GM23338 (cell line): ENCODE measurements at regions not wholly inside any gene's neighbourhood (a gene's known extent, or its start where the extent isn't known, plus 50 kb on each side); places are given as distances from the start of the nearest gene placed in this dataset.

Experiments used
- ATAC-seq: fragments of 200-7000 bp; cut with Tn5 transposase; 3 replicates; pipeline ENCODE4 v1.9.1; 2020
- DNase-seq: peaks from one replicate; pipeline ENCODE4 v3.0.0-alpha.2; 2015; ENCODE audit warnings: low spot score
- H2AFZ ChIP-seq: fragments of 200-600 bp; sonication (generic); 2 replicates; pipeline ENCODE4 v1.8.0; 2016; ENCODE audit warnings: antibody characterized with exemption, mild to moderate bottlenecking, moderate library complexity
- H3F3A ChIP-seq: fragments of 200-600 bp; sonication (generic); replicated peaks from 2 replicates; pipeline ENCODE4 v1.8.0; 2017; ENCODE audit warnings: antibody characterized with exemption, mixed run types, low read depth
- H3K27ac ChIP-seq: fragments of 200-600 bp; sonication (generic); 2 replicates; pipeline ENCODE4 v1.6.1; 2016; ENCODE audit warnings: low read depth
- H3K27me3 ChIP-seq: fragments of 200-600 bp; sonication (generic); 2 replicates; pipeline ENCODE4 v1.8.0; 2016; ENCODE audit warnings: mild to moderate bottlenecking, mixed run types, moderate library complexity; ENCODE audit not compliant: insufficient read depth
- H3K36me3 ChIP-seq: fragments of 200-600 bp; sonication (generic); 2 replicates; pipeline ENCODE4 v1.8.0; 2016; ENCODE audit warnings: mild to moderate bottlenecking; ENCODE audit not compliant: insufficient read depth
- H3K4me1 ChIP-seq: fragments of 200-600 bp; sonication (generic); 2 replicates; pipeline ENCODE4 v1.8.0; 2016; ENCODE audit warnings: mild to moderate bottlenecking, moderate library complexity; ENCODE audit not compliant: insufficient read depth
- H3K4me2 ChIP-seq: fragments of 200-600 bp; sonication (generic); 2 replicates; pipeline ENCODE4 v1.7.1; 2017; ENCODE audit warnings: mixed run types
- H3K4me3 ChIP-seq: fragments of 200-600 bp; sonication (generic); 2 replicates; pipeline ENCODE4 v1.6.1; 2016; ENCODE audit warnings: mixed run types
- H3K79me2 ChIP-seq: fragments of 200-600 bp; sonication (generic); replicated peaks from 2 replicates; pipeline ENCODE4 v1.8.0; 2017; ENCODE audit warnings: mild to moderate bottlenecking; ENCODE audit not compliant: insufficient read depth
- H3K9me2 ChIP-seq: fragments of 200-600 bp; sonication (generic); 2 replicates; pipeline ENCODE4 v1.8.0; 2017; ENCODE audit not compliant: insufficient read depth
- H4K20me1 ChIP-seq: fragments of 200-600 bp; sonication (generic); replicated peaks from 2 replicates; pipeline ENCODE4 v1.8.0; 2017; ENCODE audit warnings: mild to moderate bottlenecking; ENCODE audit not compliant: insufficient read depth
- H3K27ac Mint-ChIP-seq: 2 replicates; pipeline ENCODE4 v1.8.0; 2020; ENCODE audit warnings: inconsistent platforms, mild to moderate bottlenecking, moderate library complexity, mixed read lengths
- H3K27me3 Mint-ChIP-seq: 3 replicates; pipeline ENCODE4 v1.8.0; 2022; ENCODE audit warnings: low read depth, mild to moderate bottlenecking, moderate library complexity, mixed read lengths, inconsistent platforms; ENCODE audit not compliant: insufficient read depth, poor library complexity
- H3K36me3 Mint-ChIP-seq: 3 replicates; pipeline ENCODE4 v1.8.0; 2021; ENCODE audit warnings: low read depth, mild to moderate bottlenecking, inconsistent platforms, moderate library complexity, mixed read lengths
- H3K4me1 Mint-ChIP-seq: 3 replicates; pipeline ENCODE4 v1.8.0; 2020; ENCODE audit warnings: mild to moderate bottlenecking, inconsistent platforms, mixed read lengths
- H3K4me3 Mint-ChIP-seq: 3 replicates; pipeline ENCODE4 v1.8.0; 2021; ENCODE audit warnings: moderate library complexity, mild to moderate bottlenecking, inconsistent platforms, mixed read lengths
- H3K9me3 Mint-ChIP-seq: 3 replicates; pipeline ENCODE4 v1.8.0; 2020; ENCODE audit warnings: moderate library complexity, mild to moderate bottlenecking, inconsistent platforms, mixed read lengths
- CREB1 ChIP-seq: fragments of 250-450 bp; sonication (Bioruptor Pico); IDR thresholded peaks from 2 replicates; pipeline ENCODE4 v1.5.0; 2020; ENCODE audit warnings: low read depth, mild to moderate bottlenecking, moderate library complexity
- EZH2 ChIP-seq: fragments of 200-600 bp; sonication (generic); IDR thresholded peaks from one replicate; pipeline ENCODE4 v1.8.0; 2017; ENCODE audit warnings: antibody characterized with exemption, mild to moderate bottlenecking, low read depth; ENCODE audit not compliant: unreplicated experiment
- EZH2phosphoT487 ChIP-seq: fragments of 200-600 bp; sonication (generic); IDR thresholded peaks from one replicate; pipeline ENCODE4 v1.8.1; 2018; ENCODE audit warnings: antibody characterized with exemption; ENCODE audit not compliant: unreplicated experiment
- JUNB ChIP-seq: IDR thresholded peaks from one replicate; pipeline ENCODE4 v1.6.1; 2016; ENCODE audit warnings: antibody characterized with exemption; ENCODE audit not compliant: unreplicated experiment
- NANOG ChIP-seq: IDR thresholded peaks from 2 replicates; pipeline ENCODE4 v1.6.1; 2016; ENCODE audit warnings: antibody characterized with exemption, borderline replicate concordance
- POLR2AphosphoS5 ChIP-seq: IDR thresholded peaks from 2 replicates; pipeline ENCODE4 v1.6.1; 2016; ENCODE audit warnings: antibody characterized with exemption, low read depth
- STAT1 ChIP-seq: IDR thresholded peaks from one replicate; pipeline ENCODE4 v1.6.1; 2016; ENCODE audit warnings: antibody characterized with exemption; ENCODE audit not compliant: unreplicated experiment
- ZNF114 ChIP-seq: fragments of 250-450 bp; sonication (Bioruptor Pico); IDR thresholded peaks from 2 replicates; pipeline ENCODE4 v1.5.0; 2020; ENCODE audit warnings: mild to moderate bottlenecking, moderate library complexity
- ZNF331 ChIP-seq: fragments of 250-450 bp; sonication (Bioruptor Pico); IDR thresholded peaks from 2 replicates; pipeline ENCODE4 v1.5.0; 2020; ENCODE audit warnings: low read depth, mild to moderate bottlenecking, moderate library complexity
- TF ChIP-seq, protein P1 (sequence below), 2 experiments: fragments of 200-600 bp in 1 of 2; sonication (generic) in 1 of 2; conservative IDR thresholded peaks; 2 replicates each; pipeline versions ENCODE4 v1.5.1 to v1.6.1; 2016 to 2017; ENCODE audit warnings: antibody characterized with exemption in 2 of 2, low read depth in 2 of 2, mild to moderate bottlenecking in 2 of 2, moderate library complexity in 1 of 2
- TF ChIP-seq, protein P2 (sequence below): fragments of 250-450 bp; sonication (Bioruptor Pico); IDR thresholded peaks from 2 replicates; pipeline ENCODE4 v1.5.0; 2020; ENCODE audit warnings: mild to moderate bottlenecking, moderate library complexity
- TF ChIP-seq, protein P3 (sequence below): IDR thresholded peaks from one replicate; pipeline ENCODE4 v1.6.1; 2018; ENCODE audit warnings: antibody characterized with exemption; ENCODE audit not compliant: unreplicated experiment
- TF ChIP-seq, protein P4 (sequence below): IDR thresholded peaks from 2 replicates; pipeline ENCODE4 v1.6.1; 2016; ENCODE audit warnings: antibody characterized with exemption

DNA sequence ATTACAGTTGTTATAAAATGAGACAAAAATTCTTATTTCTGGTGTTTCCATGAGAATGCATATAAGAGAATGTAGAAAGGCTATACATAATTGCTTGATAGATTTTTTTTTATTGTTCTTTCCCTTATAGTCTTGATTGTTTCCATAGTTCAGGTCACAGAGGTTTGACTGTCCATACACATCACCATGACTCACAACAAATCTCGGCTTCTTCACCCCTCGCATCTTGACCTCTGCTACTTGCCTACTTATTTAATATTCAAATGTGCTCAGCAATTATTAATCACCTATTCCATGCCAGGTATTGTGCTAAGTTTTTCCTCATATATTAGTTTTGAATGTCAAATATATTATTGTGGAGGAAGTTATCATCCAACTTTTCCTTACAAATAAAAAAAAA is 789.6 kb downstream of the RNF144A start:
- Histone ChIP-seq H3K79me2 (no peaks in the 10 kb centered on the region), H3F3A (peaks cover 5% of the 10 kb centered on the region; the same call in 1 of the 2 replicates), H3K27me3 (no peaks in the 10 kb centered on the region), H3K36me3 (no peaks in the 10 kb centered on the region), H3K4me3 (no peak overlapping the region), H3K4me2 (no peak overlapping the region), H3K4me1 (peaks cover 41% of the 10 kb centered on the region), H3K27ac (no peak overlapping the region), H2AFZ (no peak overlapping the region), H4K20me1 (no peaks in the 10 kb centered on the region), H3K9me2 (peaks cover 27% of the 10 kb centered on the region)
- Mint-ChIP-seq H3K36me3 (peaks cover 8% of the 10 kb centered on the region), H3K4me3 (no peak overlapping the region), H3K27me3 (peaks cover 9% of the 10 kb centered on the region), H3K9me3 (peaks cover 8% of the 10 kb centered on the region; the same call in 2 of the 3 replicates), H3K4me1 (peaks cover 35% of the 10 kb centered on the region), H3K27ac (no peak overlapping the region)
- ATAC-seq (no peak), DNase-seq (no peak)
- TF ChIP-seq STAT1, result no peak
- no peak for TF ChIP-seq ZNF114 (CRISPR knock-in tag)
- TF ChIP-seq JUNB, result no peak
- no peak for TF ChIP-seq ZNF331 (CRISPR knock-in tag)
- no peak for TF ChIP-seq EZH2phosphoT487
- TF ChIP-seq, protein P1, sequence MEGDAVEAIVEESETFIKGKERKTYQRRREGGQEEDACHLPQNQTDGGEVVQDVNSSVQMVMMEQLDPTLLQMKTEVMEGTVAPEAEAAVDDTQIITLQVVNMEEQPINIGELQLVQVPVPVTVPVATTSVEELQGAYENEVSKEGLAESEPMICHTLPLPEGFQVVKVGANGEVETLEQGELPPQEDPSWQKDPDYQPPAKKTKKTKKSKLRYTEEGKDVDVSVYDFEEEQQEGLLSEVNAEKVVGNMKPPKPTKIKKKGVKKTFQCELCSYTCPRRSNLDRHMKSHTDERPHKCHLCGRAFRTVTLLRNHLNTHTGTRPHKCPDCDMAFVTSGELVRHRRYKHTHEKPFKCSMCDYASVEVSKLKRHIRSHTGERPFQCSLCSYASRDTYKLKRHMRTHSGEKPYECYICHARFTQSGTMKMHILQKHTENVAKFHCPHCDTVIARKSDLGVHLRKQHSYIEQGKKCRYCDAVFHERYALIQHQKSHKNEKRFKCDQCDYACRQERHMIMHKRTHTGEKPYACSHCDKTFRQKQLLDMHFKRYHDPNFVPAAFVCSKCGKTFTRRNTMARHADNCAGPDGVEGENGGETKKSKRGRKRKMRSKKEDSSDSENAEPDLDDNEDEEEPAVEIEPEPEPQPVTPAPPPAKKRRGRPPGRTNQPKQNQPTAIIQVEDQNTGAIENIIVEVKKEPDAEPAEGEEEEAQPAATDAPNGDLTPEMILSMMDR (conservative IDR thresholded peaks at IDR 0.05; ENCODE audit: low read depth in 2 of 2), result no peak
- TF ChIP-seq NANOG, result no peak
- TF ChIP-seq, protein P2, sequence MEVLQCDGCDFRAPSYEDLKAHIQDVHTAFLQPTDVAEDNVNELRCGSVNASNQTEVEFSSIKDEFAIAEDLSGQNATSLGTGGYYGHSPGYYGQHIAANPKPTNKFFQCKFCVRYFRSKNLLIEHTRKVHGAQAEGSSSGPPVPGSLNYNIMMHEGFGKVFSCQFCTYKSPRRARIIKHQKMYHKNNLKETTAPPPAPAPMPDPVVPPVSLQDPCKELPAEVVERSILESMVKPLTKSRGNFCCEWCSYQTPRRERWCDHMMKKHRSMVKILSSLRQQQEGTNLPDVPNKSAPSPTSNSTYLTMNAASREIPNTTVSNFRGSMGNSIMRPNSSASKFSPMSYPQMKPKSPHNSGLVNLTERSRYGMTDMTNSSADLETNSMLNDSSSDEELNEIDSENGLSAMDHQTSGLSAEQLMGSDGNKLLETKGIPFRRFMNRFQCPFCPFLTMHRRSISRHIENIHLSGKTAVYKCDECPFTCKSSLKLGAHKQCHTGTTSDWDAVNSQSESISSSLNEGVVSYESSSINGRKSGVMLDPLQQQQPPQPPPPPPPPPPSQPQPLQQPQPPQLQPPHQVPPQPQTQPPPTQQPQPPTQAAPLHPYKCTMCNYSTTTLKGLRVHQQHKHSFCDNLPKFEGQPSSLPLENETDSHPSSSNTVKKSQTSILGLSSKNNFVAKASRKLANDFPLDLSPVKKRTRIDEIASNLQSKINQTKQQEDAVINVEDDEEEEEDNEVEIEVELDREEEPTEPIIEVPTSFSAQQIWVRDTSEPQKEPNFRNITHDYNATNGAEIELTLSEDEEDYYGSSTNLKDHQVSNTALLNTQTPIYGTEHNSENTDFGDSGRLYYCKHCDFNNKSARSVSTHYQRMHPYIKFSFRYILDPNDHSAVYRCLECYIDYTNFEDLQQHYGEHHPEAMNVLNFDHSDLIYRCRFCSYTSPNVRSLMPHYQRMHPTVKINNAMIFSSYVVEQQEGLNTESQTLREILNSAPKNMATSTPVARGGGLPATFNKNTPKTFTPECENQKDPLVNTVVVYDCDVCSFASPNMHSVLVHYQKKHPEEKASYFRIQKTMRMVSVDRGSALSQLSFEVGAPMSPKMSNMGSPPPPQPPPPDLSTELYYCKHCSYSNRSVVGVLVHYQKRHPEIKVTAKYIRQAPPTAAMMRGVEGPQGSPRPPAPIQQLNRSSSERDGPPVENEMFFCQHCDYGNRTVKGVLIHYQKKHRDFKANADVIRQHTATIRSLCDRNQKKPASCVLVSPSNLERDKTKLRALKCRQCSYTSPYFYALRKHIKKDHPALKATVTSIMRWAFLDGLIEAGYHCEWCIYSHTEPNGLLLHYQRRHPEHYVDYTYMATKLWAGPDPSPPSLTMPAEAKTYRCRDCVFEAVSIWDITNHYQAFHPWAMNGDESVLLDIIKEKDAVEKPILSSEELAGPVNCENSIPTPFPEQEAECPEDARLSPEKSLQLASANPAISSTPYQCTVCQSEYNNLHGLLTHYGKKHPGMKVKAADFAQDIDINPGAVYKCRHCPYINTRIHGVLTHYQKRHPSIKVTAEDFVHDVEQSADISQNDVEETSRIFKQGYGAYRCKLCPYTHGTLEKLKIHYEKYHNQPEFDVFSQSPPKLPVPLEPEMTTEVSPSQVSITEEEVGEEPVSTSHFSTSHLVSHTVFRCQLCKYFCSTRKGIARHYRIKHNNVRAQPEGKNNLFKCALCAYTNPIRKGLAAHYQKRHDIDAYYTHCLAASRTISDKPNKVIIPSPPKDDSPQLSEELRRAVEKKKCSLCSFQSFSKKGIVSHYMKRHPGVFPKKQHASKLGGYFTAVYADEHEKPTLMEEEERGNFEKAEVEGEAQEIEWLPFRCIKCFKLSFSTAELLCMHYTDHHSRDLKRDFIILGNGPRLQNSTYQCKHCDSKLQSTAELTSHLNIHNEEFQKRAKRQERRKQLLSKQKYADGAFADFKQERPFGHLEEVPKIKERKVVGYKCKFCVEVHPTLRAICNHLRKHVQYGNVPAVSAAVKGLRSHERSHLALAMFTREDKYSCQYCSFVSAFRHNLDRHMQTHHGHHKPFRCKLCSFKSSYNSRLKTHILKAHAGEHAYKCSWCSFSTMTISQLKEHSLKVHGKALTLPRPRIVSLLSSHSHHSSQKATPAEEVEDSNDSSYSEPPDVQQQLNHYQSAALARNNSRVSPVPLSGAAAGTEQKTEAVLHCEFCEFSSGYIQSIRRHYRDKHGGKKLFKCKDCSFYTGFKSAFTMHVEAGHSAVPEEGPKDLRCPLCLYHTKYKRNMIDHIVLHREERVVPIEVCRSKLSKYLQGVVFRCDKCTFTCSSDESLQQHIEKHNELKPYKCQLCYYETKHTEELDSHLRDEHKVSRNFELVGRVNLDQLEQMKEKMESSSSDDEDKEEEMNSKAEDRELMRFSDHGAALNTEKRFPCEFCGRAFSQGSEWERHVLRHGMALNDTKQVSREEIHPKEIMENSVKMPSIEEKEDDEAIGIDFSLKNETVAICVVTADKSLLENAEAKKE, result no peak
- no peak for TF ChIP-seq CREB1 (CRISPR knock-in tag)
- TF ChIP-seq EZH2, result no peak
- TF ChIP-seq, protein P3, sequence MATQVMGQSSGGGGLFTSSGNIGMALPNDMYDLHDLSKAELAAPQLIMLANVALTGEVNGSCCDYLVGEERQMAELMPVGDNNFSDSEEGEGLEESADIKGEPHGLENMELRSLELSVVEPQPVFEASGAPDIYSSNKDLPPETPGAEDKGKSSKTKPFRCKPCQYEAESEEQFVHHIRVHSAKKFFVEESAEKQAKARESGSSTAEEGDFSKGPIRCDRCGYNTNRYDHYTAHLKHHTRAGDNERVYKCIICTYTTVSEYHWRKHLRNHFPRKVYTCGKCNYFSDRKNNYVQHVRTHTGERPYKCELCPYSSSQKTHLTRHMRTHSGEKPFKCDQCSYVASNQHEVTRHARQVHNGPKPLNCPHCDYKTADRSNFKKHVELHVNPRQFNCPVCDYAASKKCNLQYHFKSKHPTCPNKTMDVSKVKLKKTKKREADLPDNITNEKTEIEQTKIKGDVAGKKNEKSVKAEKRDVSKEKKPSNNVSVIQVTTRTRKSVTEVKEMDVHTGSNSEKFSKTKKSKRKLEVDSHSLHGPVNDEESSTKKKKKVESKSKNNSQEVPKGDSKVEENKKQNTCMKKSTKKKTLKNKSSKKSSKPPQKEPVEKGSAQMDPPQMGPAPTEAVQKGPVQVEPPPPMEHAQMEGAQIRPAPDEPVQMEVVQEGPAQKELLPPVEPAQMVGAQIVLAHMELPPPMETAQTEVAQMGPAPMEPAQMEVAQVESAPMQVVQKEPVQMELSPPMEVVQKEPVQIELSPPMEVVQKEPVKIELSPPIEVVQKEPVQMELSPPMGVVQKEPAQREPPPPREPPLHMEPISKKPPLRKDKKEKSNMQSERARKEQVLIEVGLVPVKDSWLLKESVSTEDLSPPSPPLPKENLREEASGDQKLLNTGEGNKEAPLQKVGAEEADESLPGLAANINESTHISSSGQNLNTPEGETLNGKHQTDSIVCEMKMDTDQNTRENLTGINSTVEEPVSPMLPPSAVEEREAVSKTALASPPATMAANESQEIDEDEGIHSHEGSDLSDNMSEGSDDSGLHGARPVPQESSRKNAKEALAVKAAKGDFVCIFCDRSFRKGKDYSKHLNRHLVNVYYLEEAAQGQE, result no peak
- TF ChIP-seq, protein P4, sequence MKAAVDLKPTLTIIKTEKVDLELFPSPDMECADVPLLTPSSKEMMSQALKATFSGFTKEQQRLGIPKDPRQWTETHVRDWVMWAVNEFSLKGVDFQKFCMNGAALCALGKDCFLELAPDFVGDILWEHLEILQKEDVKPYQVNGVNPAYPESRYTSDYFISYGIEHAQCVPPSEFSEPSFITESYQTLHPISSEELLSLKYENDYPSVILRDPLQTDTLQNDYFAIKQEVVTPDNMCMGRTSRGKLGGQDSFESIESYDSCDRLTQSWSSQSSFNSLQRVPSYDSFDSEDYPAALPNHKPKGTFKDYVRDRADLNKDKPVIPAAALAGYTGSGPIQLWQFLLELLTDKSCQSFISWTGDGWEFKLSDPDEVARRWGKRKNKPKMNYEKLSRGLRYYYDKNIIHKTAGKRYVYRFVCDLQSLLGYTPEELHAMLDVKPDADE, result no peak
- TF ChIP-seq POLR2AphosphoS5, result no peak
